ENCODE measurements at regions not wholly inside any gene's neighbourhood (a gene's known extent, or its start where the extent isn't known, plus 50 kb on each side); places are given as distances from the start of the nearest gene placed in this dataset.

DNA sequence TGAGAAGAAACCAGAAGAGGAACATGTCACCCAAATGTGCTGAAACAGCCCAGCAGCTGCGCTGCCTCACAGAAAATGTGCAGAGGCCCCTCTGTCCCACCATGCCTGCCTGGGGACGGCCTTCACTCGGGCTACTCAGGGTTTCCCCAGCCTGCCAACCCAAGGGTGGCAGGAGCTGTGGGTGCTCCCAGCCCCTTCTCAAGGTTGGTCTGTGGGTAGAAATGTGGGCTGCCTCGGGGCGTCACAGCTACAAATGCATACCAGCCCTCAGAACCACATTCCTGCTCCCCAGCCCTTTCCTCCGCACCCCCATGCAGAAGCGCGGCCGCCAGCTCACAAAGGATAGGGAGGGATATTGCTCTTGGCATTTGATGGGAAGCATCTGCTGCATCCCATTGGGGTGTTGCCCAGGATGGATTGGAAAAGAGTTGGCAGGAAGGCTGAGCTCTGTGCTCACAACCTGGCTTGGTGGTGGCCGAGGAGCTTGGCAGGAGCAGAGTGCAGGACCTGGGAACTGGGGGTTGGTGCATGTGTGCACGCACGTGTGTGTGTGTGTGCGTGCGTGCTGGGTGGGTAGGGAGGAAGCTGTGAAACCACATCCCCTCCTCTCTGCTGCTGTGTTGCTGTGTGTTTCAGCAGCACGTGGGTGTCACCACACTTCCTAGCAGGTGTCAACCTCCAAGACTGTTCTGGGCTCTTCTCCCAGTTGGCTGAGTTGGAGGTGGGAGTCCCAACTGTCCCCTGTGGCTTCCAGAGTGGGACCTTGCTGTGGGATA lies 304.4 kb downstream of the SEC14L1 start:
- peaks cover 96% of the 10 kb centered on the region for H3K4me1 Mint-ChIP-seq (ENCODE audit: low read depth)
- H3K27ac Mint-ChIP-seq = peak overlapping the region; percentile 93
- H3K27me3 Mint-ChIP-seq = no peaks in the 10 kb centered on the region
- peak overlapping the region; percentile 76 for H3K4me3 Mint-ChIP-seq
- peaks cover 4% of the 10 kb centered on the region for H3K36me3 Mint-ChIP-seq (ENCODE audit: low read depth)
- no peaks in the 10 kb centered on the region for H3K9me3 Mint-ChIP-seq

DNA sequence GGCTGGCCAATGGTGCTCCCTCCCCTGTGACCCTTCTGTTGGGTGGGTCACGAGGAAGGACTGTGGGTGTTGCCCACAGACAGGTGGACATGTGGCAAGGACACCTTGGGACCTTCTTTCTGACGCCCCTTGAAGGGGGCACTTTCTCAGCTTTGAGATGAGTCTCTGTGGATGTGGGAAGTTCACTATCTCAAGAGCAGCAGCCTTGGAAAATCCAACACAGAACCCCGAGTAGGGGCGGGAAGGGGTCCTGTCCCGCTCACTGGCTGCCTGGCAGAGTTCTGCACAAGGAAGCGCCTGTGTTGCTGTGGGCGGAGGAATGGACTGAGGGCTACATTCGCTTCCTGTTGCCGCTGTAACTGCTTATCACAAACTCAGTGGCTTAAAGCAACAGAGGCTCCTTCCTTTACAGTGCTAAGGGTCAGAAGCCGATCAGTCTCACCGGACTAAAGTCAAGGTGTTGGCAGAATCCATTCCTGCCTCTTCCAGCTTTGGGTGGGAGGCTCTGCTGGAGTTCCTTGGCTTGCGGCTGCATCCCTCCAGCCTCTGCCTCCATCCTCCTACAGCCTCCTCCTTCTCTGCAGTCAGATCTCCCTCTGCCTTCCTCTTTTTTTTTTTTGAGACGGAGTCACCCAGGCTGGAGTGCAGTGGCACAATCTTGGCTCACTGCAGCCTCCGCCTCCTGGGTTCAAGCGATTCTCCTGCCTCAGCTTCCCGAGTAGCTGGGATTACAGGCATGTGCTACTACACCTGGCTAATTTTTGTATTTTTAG lies 305.2 kb downstream of the SEC14L1 start:
- Mint-ChIP-seq H3K27ac (peak overlapping the region; percentile 93), H3K4me1 (ENCODE audit: low read depth) (peaks cover 91% of the 10 kb centered on the region), H3K36me3 (ENCODE audit: low read depth) (peaks cover 4% of the 10 kb centered on the region)

DNA sequence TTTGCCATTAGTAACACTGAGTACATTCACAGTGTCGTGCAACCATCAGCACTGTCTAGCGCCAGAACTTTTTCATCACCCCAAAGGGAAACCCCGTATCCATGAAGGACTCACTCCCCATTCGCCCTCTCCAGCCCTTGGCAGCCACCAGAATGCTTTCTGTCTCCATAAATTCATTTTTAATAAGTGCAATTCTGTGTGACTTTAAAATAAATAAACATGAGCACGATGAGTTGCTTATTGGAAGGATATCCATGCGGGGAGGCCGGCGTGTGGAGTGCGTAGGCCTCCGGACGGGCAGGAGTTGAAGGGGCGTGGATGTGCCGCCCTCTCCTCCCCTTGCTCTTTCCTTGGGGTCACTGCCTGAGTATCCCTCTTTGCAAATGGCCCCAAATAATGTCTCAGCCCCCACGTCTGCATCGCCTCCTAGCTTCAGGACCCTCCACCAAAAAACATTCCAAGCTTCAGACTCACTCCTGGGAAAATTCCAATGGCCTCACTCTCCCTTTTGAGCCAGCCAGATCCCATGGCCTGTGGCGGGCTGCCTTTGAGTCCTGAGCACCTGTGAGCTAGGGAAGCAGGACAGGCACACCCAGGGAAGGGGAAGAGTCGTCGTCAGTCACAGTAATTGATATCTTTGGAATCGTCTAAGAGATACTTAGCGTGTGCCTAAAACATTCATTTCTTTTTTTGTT lies 306.3 kb downstream of the SEC14L1 start:
- peak overlapping the region; percentile 76 for H3K4me3 Mint-ChIP-seq
- H3K4me1 Mint-ChIP-seq (ENCODE audit: low read depth) = peaks cover 80% of the 10 kb centered on the region
- peak overlapping the region; percentile 93 for H3K27ac Mint-ChIP-seq
- no peaks in the 10 kb centered on the region for H3K27me3 Mint-ChIP-seq
- H3K9me3 Mint-ChIP-seq = no peaks in the 10 kb centered on the region
- H3K36me3 Mint-ChIP-seq (ENCODE audit: low read depth) = peaks cover 6% of the 10 kb centered on the region

More for the DNA sequence above, 305.2 kb downstream of the SEC14L1 start:
- no peaks in the 10 kb centered on the region for H3K27me3 Mint-ChIP-seq
- H3K9me3 Mint-ChIP-seq = no peaks in the 10 kb centered on the region
- peak overlapping the region; percentile 76 for H3K4me3 Mint-ChIP-seq

DNA sequence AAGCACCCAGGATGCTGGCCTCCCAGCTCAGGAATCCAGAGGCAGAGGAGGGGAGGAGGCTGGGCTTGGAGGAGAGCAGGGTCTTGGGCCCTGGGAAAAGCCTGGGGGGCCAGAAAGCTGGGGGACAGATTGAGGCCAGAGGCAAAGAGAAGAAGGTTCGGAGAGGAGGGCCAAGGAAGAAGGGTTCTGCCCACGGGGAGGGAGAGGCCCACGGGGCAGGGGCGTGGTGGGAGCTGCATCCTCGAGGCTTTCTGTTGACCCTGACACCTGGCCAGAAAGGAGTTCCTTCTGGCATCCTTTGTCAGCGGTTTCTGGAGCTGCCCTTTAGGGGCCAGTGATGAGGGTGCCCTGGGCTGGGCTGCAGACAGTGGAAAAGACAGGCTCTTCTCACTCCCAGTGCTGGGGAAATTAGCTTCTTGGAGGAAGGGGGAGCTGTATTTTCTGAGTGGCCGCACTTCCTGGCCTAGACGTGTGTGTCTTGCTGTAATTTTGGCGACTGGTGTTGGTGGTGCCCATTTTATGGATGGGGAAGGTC lies 308.7 kb downstream of the SEC14L1 start:
- Mint-ChIP-seq H3K4me1 (ENCODE audit: low read depth) (peaks cover 74% of the 10 kb centered on the region), H3K27me3 (no peaks in the 10 kb centered on the region), H3K36me3 (ENCODE audit: low read depth) (peaks cover 16% of the 10 kb centered on the region), H3K9me3 (no peaks in the 10 kb centered on the region), H3K27ac (peak overlapping the region; percentile 99), H3K4me3 (peak overlapping the region; percentile 88)

DNA sequence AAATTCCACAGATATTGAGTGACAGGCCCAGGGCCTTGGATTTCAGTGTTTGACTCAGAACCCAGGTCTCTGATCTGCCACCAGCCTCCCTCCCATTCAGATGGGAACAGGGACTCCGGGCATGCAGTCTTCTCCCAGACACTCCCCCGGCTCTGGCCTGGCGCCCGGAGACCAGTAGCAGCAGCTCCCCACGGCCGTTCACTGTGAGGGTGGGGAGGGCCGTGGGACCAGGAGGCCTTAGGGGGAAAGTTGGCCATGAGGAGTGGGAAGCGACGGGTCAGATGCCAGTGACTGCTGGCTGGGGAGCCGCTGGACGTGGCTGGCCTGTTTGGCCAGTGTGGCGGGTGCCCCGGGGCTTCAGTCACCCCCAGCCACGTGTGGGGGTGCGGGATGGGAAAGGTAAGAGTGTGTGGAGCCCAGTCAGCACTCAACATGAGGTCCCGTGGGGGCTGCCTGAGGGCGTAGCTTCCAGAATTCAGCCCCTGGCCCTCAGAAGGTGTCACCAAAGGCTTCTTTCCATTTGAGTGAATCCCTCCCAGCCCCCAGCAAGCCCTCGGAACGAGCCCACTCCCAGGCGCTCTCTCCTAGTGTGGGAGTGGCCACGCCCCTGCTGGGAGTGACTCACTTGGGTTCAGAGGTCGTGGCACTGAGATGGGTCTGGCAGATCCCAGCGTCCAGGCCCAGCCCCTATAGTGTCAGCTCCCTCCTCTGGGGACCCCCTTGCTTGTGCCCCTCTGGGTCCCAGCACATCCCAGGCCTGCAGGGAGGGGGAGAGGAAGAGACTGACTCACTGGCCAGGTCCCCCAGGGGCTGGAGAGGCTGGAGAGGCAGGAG lies 309.4 kb downstream of the SEC14L1 start:
- H3K4me3 Mint-ChIP-seq = peak overlapping the region; percentile 88
- peaks cover 71% of the 10 kb centered on the region for H3K4me1 Mint-ChIP-seq (ENCODE audit: low read depth)
- H3K9me3 Mint-ChIP-seq = no peaks in the 10 kb centered on the region
- H3K27ac Mint-ChIP-seq = peak overlapping the region; percentile 99
- H3K27me3 Mint-ChIP-seq = no peaks in the 10 kb centered on the region
- H3K36me3 Mint-ChIP-seq (ENCODE audit: low read depth) = peaks cover 20% of the 10 kb centered on the region

DNA sequence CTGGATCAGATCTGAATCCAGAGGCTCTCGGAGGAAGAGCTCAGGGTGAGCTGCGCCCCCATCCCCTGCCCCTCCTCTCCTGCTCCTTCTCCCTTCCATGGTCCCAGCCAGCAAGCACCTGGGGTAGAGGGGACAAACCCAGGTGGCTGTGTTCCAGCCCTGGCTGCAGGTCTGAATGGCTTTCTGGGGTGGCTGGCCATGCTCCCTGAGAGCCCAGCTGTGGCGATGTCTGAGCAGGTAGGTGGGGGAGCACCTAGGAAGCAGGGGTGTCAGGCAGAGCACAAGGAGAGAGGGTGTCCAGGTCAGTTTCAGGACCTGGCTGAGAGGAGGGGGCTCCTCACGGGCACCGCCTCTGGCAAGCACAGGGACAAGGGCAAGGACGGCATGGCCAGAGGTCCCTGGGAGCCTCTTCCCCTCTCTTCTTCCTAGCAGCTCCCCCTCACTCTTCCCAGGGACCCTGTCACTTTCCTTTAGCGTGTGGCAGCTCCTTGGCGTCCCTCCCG lies 310.0 kb downstream of the SEC14L1 start:
- Mint-ChIP-seq H3K27ac (peak overlapping the region; percentile 99), H3K4me3 (peak overlapping the region; percentile 88), H3K9me3 (no peaks in the 10 kb centered on the region), H3K4me1 (ENCODE audit: low read depth) (peaks cover 71% of the 10 kb centered on the region), H3K27me3 (no peaks in the 10 kb centered on the region), H3K36me3 (ENCODE audit: low read depth) (peaks cover 22% of the 10 kb centered on the region)

DNA sequence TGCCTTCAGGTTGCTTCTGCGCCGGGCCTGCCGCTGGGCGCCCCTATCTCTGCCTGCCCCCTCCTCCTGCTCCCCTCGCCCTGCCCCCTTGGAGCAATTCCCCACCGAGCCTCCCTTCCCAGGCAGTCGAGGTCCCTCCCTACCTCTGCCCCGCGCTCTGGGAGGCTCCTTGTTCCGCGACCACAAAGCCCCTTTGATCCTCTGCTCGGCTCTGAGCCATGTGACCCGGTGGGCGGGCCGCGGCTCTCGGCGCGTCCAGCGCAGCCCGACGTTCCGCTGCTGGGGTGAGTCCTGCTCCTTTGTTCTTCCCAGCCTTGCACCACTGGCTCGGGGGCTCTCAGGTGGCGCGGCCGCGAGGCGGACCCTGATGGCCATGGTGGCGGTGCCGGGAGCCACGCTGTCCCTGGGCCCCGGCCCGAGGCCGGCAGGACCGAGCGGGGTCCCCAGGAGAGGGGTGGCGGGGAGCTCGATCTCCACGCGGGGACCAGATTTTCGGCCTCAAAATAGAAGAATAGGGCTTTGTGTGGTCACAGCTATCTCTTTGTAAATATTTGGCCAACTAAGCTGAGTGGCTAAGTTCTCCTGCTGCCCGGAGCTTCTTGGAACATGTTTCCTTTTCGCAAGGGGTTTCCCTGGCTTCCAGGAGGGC lies 310.6 kb downstream of the SEC14L1 start:
- Mint-ChIP-seq H3K9me3 (no peaks in the 10 kb centered on the region), H3K4me1 (ENCODE audit: low read depth) (peaks cover 71% of the 10 kb centered on the region), H3K36me3 (ENCODE audit: low read depth) (peaks cover 23% of the 10 kb centered on the region), H3K4me3 (peak overlapping the region; percentile 88), H3K27me3 (no peaks in the 10 kb centered on the region), H3K27ac (peak overlapping the region; percentile 99)

DNA sequence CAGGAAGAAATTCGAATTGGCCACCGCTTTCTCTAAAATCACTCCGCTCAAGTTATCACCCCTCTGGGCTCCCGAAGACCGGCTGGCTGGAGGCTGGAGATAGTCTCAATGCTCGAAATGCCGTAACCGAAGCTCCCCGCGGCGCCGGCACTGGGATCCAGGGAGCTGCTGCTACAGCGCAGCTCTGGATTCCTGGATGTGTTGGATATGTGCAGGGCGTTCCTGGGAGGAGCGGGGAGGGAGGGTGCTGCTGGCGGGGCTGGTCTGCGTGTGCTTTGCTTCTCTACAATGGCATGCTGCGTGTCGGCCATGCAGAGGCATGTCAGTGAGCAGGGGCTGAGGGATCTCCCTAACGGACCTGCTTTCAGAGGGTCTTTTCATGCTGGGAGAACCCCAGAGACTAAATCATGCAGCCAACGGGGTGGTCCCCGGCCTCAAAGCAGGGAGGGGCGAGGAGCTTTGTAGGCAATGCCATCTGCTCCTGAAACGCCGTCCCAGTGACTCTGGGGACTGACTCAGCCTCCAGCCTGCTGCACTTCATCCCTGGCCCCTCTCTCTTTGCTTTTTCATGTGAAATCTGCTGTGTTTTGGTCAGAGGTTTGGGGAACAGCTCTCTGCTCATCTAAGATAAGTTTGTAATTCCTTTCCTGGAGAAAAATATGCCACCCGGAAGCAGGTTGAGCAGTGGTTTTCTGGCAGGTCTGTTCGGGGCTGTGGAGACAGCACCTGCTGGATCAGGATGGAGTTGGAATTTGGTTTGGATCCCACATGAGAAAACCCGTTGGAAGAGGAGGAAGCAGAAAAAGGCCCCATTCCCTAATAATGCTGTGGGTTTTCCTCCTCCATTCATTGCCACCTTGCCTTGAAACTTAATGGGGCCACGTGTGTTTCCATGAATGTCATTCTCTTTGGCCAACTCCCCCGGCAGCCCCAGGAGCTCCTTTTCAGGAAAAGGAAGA lies 311.4 kb downstream of the SEC14L1 start:
- Mint-ChIP-seq H3K27me3 (no peaks in the 10 kb centered on the region), H3K36me3 (ENCODE audit: low read depth) (peaks cover 23% of the 10 kb centered on the region), H3K9me3 (no peaks in the 10 kb centered on the region), H3K27ac (peak overlapping the region; percentile 99), H3K4me1 (ENCODE audit: low read depth) (peaks cover 69% of the 10 kb centered on the region), H3K4me3 (peak overlapping the region; percentile 88)

DNA sequence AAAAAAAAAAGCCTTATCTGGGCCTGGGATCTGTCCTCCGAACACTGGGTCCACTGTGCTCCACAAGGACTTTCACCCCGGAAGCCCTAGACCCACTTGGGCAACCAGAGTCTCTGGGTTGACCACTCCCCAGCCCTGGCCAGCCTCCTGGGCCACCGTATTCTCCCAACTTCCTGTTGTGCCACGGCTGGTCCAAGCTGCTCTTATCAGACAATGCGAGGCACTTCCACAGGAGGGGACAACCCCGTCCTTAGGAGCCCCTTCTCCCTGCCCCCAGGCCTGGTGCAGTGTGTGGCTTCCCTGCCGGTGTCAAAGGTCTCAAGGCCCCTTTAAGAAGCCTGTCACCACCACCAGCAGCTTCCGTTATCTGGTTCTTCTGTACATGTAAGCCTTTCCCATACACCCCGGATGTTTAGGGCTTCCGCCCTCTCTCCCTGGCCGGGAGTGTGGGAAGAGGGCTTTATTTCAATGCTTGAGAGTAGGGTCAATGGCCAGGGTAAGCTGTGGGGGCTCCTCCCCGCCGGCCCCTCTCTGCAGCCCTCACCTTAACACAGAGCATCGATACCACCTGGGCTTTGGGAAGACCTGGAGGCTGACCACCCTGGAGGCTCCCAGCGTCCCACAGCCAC lies 313.0 kb downstream of the SEC14L1 start:
- peak overlapping the region; percentile 88 for H3K4me3 Mint-ChIP-seq
- H3K4me1 Mint-ChIP-seq (ENCODE audit: low read depth) = peaks cover 72% of the 10 kb centered on the region

DNA sequence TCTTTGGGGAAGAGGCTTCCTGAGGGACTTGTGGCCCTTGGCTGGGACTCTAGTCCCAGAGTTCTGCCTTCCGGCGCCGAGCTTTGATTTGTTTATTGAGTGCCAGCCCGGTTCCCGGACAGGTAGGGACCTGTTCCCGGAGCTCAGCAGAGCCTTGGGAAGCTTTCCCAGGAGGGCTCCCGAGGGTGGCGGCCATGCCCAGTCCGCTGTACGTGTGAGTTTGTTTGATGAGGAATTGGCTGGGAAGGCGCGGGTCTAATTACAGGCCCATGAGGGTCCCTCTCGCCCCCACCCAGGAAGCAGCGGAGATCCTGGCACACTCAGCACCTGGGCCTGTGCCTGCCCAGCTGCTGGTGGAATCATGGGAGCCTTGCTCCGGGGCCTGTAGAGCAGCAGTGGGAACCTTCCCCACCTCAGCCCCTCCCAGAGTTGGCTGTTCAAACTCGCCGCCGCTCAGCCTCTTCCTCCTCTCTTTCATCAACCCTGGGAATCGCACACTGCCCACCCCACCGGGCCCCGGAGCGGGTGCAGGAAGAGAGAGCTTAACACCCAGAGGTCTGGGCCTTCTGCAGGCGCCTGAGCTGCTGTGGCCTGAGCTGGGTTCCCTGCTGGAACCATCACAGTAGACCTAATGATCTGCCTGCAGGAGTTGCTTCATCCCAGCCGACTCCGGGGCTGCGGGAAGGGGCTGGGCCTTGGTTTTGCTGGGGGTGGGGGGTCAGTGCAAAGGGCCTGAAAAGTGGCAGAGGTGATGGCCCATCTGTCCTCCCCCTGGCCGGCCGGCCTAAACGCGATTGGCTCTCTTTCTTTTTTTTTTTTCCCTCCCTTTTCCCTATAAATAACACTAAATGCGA lies 313.7 kb downstream of the SEC14L1 start:
- H3K36me3 Mint-ChIP-seq (ENCODE audit: low read depth) = peaks cover 32% of the 10 kb centered on the region
- no peaks in the 10 kb centered on the region for H3K9me3 Mint-ChIP-seq
- H3K4me3 Mint-ChIP-seq = peak overlapping the region; percentile 88
- no peaks in the 10 kb centered on the region for H3K27me3 Mint-ChIP-seq
- H3K27ac Mint-ChIP-seq = peak overlapping the region; percentile 99
- H3K4me1 Mint-ChIP-seq (ENCODE audit: low read depth) = peaks cover 72% of the 10 kb centered on the region

More for the DNA sequence above, 313.0 kb downstream of the SEC14L1 start:
- Mint-ChIP-seq H3K9me3 (no peaks in the 10 kb centered on the region), H3K27me3 (no peaks in the 10 kb centered on the region), H3K36me3 (ENCODE audit: low read depth) (peaks cover 27% of the 10 kb centered on the region), H3K27ac (peak overlapping the region; percentile 99)

DNA sequence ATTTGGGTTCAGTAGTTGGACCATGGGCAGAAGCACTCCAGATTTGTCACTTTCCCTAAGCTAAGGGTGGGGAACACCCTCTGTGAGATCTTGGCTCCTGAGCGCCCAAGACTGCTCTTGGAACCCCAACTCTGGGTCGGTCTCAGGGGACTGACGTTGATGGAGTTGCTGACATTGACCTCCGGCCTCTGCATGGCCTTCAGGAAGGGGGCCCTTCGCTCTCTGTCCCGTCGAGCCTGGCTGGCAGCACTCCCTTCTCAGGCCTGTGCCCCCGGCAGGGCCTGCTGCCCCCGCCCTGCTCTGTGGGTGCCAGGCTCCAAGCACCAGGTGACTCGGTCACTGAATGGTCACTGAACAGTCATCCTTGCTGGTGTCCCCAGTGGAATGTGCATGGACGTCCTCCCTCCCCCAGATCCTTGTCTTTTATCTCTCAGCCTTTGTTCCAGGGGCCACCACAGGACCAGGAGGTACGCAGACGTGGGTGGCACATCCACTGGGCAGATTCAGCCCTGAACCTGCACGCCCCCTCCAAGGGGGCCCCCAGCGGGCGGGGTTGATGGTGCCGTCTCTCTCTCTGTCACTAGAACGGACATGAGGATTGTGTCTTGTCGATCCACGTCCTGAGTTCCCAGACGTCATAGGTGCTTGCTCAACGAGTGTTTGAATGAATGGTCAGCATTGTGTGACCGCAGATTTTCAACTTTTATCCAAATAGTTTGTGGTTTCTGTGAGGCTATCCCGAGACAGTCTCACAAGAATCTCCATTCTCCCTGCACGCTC lies 314.5 kb downstream of the SEC14L1 start:
- Mint-ChIP-seq H3K36me3 (ENCODE audit: low read depth) (peaks cover 32% of the 10 kb centered on the region), H3K9me3 (no peaks in the 10 kb centered on the region), H3K27me3 (no peaks in the 10 kb centered on the region)

More for the DNA sequence above, 314.5 kb downstream of the SEC14L1 start:
- Mint-ChIP-seq H3K4me3 (peak overlapping the region; percentile 88), H3K27ac (peak overlapping the region; percentile 99), H3K4me1 (ENCODE audit: low read depth) (peaks cover 72% of the 10 kb centered on the region)

Measured in stimulated activated naive CD8-positive, alpha-beta T cell treated with anti-CD3 and anti-CD28 coated beads, Interleukin-15, Interleukin-2, amounts not matched to agents 100 ng/mL and 50 ng/mL, for 24 hours (primary cell).